HG03175 (cell line): ENCODE measurements at regions not wholly inside any gene's neighbourhood (a gene's known extent, or its start where the extent isn't known, plus 50 kb on each side); places are given as distances from the start of the nearest gene placed in this dataset.

Experiments used
- ATAC-seq: cut with Tn5 transposase; IDR thresholded peaks from one replicate; pipeline ENCODE4 v1.9.1; 2021; ENCODE audit warnings: mild to moderate bottlenecking, moderate library complexity; ENCODE audit not compliant: unreplicated experiment

DNA sequence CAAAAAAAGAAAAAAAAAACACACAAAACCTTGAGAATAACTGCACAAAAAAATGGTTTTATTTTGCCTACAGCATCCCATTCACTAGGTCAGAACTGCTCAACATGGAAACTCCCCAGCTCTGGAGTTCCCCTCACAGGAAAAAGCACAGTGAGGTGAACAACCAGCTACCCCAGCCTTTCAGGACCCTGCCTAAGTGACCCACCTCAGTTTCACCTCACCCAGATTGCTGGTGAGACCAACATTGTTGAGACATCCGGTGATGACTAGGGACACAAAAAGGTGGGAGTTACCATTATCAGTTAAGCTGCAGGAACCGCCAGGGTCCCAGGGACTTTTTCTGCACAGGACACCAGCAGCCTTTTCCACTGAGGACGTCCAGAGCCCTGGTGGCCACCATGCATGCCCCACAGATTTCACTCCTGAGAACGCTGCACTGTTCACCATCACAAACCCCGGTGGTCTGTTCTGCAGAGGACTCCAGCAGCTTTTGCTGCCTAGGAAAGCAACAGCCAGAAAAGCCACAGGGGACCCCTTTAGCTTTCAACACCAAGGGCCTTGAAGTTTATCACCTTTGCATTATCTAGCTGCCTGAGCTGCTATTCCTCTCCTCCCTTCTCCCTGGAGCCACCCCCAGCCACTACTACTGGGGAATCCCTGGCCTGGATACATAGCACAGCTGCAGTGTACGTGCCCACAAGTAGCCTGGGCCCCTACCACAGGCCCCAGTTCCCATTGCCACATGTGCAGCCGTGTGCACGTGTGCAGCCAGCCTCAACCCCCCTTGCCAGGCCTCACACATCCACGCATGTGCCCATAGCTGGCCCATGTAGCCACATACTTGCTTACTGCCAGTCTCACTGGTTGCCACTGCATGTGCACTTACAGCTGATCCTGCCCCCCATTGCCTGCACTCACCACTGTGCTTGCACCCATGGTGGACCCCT is 62.5 kb upstream of the FAR2 start:
- no peak for ATAC-seq

DNA sequence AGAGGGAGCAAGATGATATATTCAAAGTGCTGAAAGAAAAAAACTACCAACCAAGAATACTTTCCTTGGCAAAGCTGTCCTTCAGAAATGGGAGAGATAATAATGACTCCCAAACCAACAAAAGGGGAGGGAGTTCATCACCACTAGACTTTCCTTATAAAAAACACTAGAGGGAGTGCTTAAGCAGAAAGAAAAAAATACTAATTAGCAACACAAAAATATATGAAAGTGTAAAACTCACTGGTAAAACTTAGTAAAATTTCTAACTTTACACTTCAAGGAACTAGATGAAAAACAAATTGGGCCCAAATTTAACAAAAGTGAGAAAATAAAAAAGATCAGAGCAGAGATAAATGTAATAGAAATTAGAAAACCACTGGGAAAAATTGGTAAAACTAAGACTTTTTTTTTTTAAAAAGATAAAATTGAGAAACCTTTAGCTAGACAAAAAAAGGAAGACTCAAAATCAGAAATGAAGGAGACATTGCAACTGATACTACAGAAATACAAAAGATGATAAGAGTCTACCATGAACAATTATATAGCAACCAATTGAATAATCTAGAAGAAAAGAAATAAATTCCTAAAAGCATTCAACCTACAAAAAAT is 60.4 kb upstream of the FAR2 start:
- no peak for ATAC-seq
